IMR-90 (cell line): ENCODE measurements at regions not wholly inside any gene's neighbourhood (a gene's known extent, or its start where the extent isn't known, plus 50 kb on each side); places are given as distances from the start of the nearest gene placed in this dataset.

Source experiments
- CEBPB ChIP-seq: IDR thresholded peaks from 2 replicates; pipeline ENCODE4 v1.6.1; 2012; ENCODE audit warnings: low read depth, low read length, improper control_type of control experiment
- CHD1 ChIP-seq: IDR thresholded peaks from 2 replicates; pipeline ENCODE4 v1.6.1; 2012; ENCODE audit warnings: low read depth, low read length, improper control_type of control experiment
- FOS ChIP-seq: fragments of 150-350 bp; IDR thresholded peaks from 2 replicates; pipeline ENCODE4 v1.6.1; 2016; ENCODE audit warnings: low read depth, low read length
- MXI1 ChIP-seq: IDR thresholded peaks from 2 replicates; pipeline ENCODE4 v1.6.1; 2012; ENCODE audit warnings: low read depth, mild to moderate bottlenecking, low read length, moderate library complexity, borderline replicate concordance
- NFE2L2 ChIP-seq: fragments of 150-350 bp; IDR thresholded peaks from 2 replicates; pipeline ENCODE4 v1.6.1; 2016; ENCODE audit warnings: low read depth, mild to moderate bottlenecking, low read length
- POLR2A ChIP-seq: IDR thresholded peaks from 2 replicates; pipeline ENCODE4 v1.6.1; 2012; ENCODE audit warnings: mild to moderate bottlenecking, low read depth, low read length
- RFX5 ChIP-seq: IDR thresholded peaks from 2 replicates; pipeline ENCODE4 v1.8.0; 2012; ENCODE audit warnings: low read depth, mild to moderate bottlenecking, low read length, moderate library complexity
- SMC3 ChIP-seq: fragments of 150-350 bp; IDR thresholded peaks from 2 replicates; pipeline ENCODE4 v1.6.1; 2016; ENCODE audit warnings: low read depth, mild to moderate bottlenecking, antibody characterized with exemption, low read length, moderate library complexity
- TF ChIP-seq, protein P1 (sequence below): conservative IDR thresholded peaks from 2 replicates; pipeline ENCODE4 v1.5.1; 2012; ENCODE audit warnings: mild to moderate bottlenecking, low read depth, low read length, improper control_type of control experiment
- TF ChIP-seq, protein P2 (sequence below): fragments of 150-350 bp; IDR thresholded peaks from 2 replicates; pipeline ENCODE4 v1.6.1; 2017; ENCODE audit warnings: mild to moderate bottlenecking, antibody characterized with exemption, low read length, low read depth

DNA sequence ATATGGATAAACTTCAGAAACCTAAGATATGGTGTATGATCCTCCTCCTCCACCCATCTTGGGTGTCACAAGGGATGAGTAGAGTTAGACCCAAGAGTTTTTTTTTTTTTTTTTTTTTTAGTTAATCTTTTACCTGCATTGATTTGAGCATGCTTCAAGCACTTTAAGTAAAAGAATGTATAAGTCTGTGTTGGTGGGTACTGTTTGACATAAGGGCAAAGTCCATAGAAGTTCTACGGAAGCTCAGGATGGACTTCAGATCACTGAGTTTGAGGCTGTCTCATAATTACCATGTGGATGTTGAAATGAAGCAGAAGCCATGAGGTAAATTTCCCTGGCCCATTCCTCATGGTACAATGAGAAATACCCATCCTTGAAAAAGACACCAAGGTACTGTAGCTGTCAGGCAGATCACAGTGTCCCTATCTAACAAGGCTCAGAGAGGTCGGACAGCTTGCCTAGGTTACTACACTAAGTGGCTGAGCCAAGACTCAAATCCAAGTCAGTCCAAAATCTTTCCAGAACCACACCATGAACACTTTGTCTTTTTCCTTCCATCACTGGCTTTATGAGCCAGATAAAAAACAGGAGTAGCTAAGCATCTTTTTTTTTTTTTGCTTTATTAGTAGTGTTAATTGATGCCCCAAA lies 962.8 kb downstream of the CDH11 start:
- TF ChIP-seq SMC3 (no peak), POLR2A (no peak), RFX5 (no peak), FOS (no peak), MXI1 (no peak), NFE2L2 (no peak), CEBPB (no peak), CHD1 (no peak)
- TF ChIP-seq, protein P1, sequence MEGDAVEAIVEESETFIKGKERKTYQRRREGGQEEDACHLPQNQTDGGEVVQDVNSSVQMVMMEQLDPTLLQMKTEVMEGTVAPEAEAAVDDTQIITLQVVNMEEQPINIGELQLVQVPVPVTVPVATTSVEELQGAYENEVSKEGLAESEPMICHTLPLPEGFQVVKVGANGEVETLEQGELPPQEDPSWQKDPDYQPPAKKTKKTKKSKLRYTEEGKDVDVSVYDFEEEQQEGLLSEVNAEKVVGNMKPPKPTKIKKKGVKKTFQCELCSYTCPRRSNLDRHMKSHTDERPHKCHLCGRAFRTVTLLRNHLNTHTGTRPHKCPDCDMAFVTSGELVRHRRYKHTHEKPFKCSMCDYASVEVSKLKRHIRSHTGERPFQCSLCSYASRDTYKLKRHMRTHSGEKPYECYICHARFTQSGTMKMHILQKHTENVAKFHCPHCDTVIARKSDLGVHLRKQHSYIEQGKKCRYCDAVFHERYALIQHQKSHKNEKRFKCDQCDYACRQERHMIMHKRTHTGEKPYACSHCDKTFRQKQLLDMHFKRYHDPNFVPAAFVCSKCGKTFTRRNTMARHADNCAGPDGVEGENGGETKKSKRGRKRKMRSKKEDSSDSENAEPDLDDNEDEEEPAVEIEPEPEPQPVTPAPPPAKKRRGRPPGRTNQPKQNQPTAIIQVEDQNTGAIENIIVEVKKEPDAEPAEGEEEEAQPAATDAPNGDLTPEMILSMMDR: no peak
- TF ChIP-seq, protein P2, sequence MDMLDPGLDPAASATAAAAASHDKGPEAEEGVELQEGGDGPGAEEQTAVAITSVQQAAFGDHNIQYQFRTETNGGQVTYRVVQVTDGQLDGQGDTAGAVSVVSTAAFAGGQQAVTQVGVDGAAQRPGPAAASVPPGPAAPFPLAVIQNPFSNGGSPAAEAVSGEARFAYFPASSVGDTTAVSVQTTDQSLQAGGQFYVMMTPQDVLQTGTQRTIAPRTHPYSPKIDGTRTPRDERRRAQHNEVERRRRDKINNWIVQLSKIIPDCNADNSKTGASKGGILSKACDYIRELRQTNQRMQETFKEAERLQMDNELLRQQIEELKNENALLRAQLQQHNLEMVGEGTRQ: no peak
